ENCODE measurements at regions not wholly inside any gene's neighbourhood (a gene's known extent, or its start where the extent isn't known, plus 50 kb on each side); places are given as distances from the start of the nearest gene placed in this dataset.

GRCh38 chr18:34031810-34032209, 192.9 kb downstream of the NOL4 start:
- no peak overlapping the region for H3K4me3 ChIP-seq (ENCODE audit: low read depth, low read length)
- CTCF ChIA-PET = interaction anchor here (0.8 kb wide), 1 partner anchor 18 kb away, joined by 4 read pairs; no protein-coding TSS in a partner anchor
- TF ChIP-seq KLF16 (tag by site-specific recombination; IDR thresholded peaks at IDR 0.05) (no peak), ZBTB1 (tag by site-specific recombination; IDR thresholded peaks at IDR 0.05) (no peak), ZNF280C (tag by site-specific recombination; IDR thresholded peaks at IDR 0.05) (no peak), ZBTB11 (tag by site-specific recombination; conservative IDR thresholded peaks at IDR 0.05; ENCODE audit: low read depth) (no peak), ZNF624 (tag by site-specific recombination; IDR thresholded peaks at IDR 0.05) (no peak), ZNF658 (tag by site-specific recombination; IDR thresholded peaks at IDR 0.05) (no peak), KLF9 (tag by site-specific recombination; IDR thresholded peaks at IDR 0.05; ENCODE audit: low read depth) (no peak), ZFP3 (tag by site-specific recombination; IDR thresholded peaks at IDR 0.05; ENCODE audit: low read depth) (no peak), ZNF792 (tag by site-specific recombination; IDR thresholded peaks at IDR 0.05) (no peak), ZXDB (tag by site-specific recombination; IDR thresholded peaks at IDR 0.05) (no peak), YY2 (tag by site-specific recombination; IDR thresholded peaks at IDR 0.05) (no peak), EGR2 (tag by site-specific recombination; IDR thresholded peaks at IDR 0.05; ENCODE audit: low read depth) (no peak)
- no peaks in the 10 kb centered on the region for H3K9me3 ChIP-seq (ENCODE audit: control insufficient read depth, insufficient read depth, low read depth, low read length)
- H3K4me1 ChIP-seq (ENCODE audit: control insufficient read depth, insufficient read depth, low read length) = no peaks in the 10 kb centered on the region
- H3K27ac ChIP-seq (ENCODE audit: extremely low read depth, low read depth, low read length) = no peak overlapping the region
- H3K36me3 ChIP-seq (ENCODE audit: control insufficient read depth in 2 of 2, insufficient read depth in 1 of 2, low read length in 2 of 2) = no peaks in the 10 kb centered on the region
- POLR2A ChIA-PET = no interaction called here

- Histone ChIP-seq H3K36me3 (ENCODE audit: control insufficient read depth in 2 of 2, insufficient read depth in 1 of 2, low read length in 2 of 2) (no peaks in the 10 kb centered on the region), H3K4me3 (ENCODE audit: low read depth, low read length) (no peak overlapping the region), H3K4me1 (ENCODE audit: control insufficient read depth, insufficient read depth, low read length) (no peaks in the 10 kb centered on the region), H3K27ac (ENCODE audit: extremely low read depth, low read depth, low read length) (no peak overlapping the region), H3K9me3 (ENCODE audit: control insufficient read depth, insufficient read depth, low read depth, low read length) (no peaks in the 10 kb centered on the region)
- CTCF ChIA-PET = no interaction called here
- POLR2A ChIA-PET = no interaction called here
- no peak for TF ChIP-seq ZNF184 (tag by site-specific recombination; IDR thresholded peaks at IDR 0.05)
- no peak for TF ChIP-seq ZNF157 (tag by site-specific recombination; IDR thresholded peaks at IDR 0.05)
- no peak for TF ChIP-seq ZNF639 (tag by site-specific recombination; IDR thresholded peaks at IDR 0.05)
These were observed 196.4 kb downstream of the NOL4 start for GRCh38 chr18:34028324-34028723.

GRCh38 chr18:34025191-34025801, 199.4 kb downstream of the NOL4 start:
- Histone ChIP-seq H3K9me3 (ENCODE audit: control insufficient read depth, insufficient read depth, low read depth, low read length) (no peaks in the 10 kb centered on the region), H3K27ac (ENCODE audit: extremely low read depth, low read depth, low read length) (no peak overlapping the region), H3K36me3 (ENCODE audit: control insufficient read depth in 2 of 2, insufficient read depth in 1 of 2, low read length in 2 of 2) (no peaks in the 10 kb centered on the region), H3K4me1 (ENCODE audit: control insufficient read depth, insufficient read depth, low read length) (no peaks in the 10 kb centered on the region), H3K4me3 (ENCODE audit: low read depth, low read length) (no peak overlapping the region)
- ChIA-PET CTCF (no interaction called here), POLR2A (no interaction called here)
- TF ChIP-seq ZNF776 (tag by site-specific recombination; IDR thresholded peaks at IDR 0.05; ENCODE audit: borderline replicate concordance) = no peak
- TF ChIP-seq ZNF18 (tag by site-specific recombination; IDR thresholded peaks at IDR 0.05) = no peak
- no peak for TF ChIP-seq KLF10 (tag by site-specific recombination; IDR thresholded peaks at IDR 0.05)
- no peak for TF ChIP-seq ZNF148 (tag by site-specific recombination; IDR thresholded peaks at IDR 0.05; ENCODE audit: borderline replicate concordance)
- no peak for TF ChIP-seq ZNF488 (tag by site-specific recombination; IDR thresholded peaks at IDR 0.05)

Measured in HEK293 (cell line).